EH (cell line): ENCODE measurements at regions not wholly inside any gene's neighbourhood (a gene's known extent, or its start where the extent isn't known, plus 50 kb on each side); places are given as distances from the start of the nearest gene placed in this dataset.

ENCODE experiments used
- DNase-seq: peaks from one replicate; pipeline ENCODE4 v3.0.0-alpha.2; 2015; ENCODE audit warnings: low read depth

GRCh38 chr16:51474414-51475091 lies 323.5 kb upstream of the SALL1 start:
- DNase-seq, result no peak

- peak; percentile 4 for DNase-seq
Observed at GRCh38 chr16:51473091-51473490, 322.0 kb upstream of the SALL1 start.

GRCh38 chr16:51470492-51470891 lies 319.4 kb upstream of the SALL1 start:
- DNase-seq, result no peak

GRCh38 chr16:51464996-51465395 lies 313.9 kb upstream of the SALL1 start:
- peak; percentile 86 for DNase-seq

DNA sequence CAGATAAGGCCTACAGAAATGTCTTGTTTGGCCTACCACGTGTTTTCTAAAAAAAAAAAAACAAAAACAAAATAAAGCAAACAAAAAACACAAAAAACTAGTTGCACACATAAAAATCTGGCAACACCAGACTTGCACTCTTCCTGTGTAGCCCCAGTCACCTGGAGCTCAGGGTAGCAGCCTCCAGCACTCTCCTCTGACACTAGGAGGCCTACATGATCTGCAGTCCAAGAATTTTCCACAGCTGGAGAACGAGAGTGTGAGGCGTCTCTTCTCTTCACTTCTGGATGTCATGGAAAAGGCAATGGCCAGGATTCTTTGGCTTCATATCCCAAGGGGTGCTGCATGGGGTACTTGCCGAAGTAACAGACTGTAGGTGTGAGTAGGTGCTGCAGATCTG lies 310.2 kb upstream of the SALL1 start:
- no peak for DNase-seq

GRCh38 chr16:51458356-51459140 lies 307.5 kb upstream of the SALL1 start:
- no peak for DNase-seq

DNA sequence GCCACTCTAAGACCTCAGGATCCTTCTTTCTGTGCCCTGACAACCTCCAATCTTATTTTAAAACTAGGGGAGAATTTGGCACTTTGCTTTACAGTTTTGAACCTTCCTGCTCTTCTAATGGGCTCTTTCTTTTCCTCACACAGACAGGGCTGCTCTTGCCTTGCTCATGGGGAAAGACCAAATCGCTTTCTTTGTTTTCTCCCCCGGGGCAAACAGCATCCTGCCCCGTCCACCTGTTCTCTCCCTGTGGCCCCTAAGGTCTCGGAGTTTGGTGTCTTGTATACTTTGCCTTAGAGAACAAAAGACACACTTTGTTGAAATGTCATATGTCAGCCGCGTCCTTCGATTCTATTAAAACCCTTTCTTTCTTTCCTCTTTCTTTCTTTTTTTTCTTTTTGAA lies 306.7 kb upstream of the SALL1 start:
- DNase-seq, result no peak

GRCh38 chr16:51455398-51455797 lies 304.3 kb upstream of the SALL1 start:
- DNase-seq, result no peak

- DNase-seq, result no peak
Observed at GRCh38 chr16:51453251-51453650, 302.2 kb upstream of the SALL1 start.

DNA sequence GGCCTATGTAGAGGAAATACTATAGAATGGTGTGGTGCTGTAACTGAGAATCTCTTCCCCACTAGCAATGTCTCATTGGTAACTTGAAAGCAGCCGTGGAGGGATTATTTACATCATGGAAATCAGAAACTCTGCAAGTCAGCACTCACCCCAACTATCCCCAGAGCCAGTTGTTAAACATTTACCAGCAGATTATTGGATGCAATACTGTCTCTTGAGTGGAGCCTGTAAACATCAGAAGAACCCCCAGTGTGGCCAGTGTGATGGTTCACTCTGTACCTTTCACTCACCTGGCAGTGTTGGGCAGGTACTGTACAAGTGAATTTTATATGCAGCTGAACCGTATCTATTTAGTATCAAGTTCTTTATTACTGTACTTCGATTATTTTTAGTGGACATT lies 299.8 kb upstream of the SALL1 start:
- DNase-seq, result no peak

GRCh38 chr16:51450376-51450775 lies 299.3 kb upstream of the SALL1 start:
- DNase-seq, result no peak

DNA sequence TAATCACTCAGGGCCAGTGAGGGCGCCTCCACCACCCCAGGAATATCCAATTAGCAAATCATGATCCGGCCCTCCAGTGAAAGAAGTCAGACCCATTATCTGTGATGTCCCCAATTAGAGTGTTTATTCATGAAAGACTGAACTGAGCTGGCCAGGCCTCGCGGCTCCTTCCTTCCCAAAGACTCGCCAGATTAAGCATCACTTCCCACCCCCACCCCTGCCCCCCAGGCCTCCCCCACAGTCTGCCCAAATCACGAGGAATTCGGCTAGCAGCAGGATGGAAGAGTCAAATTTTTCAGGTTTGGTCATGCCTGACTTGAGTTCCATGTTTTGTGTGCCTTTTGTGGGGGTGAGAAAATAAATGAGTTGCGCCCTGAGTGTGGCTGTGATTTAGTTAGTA lies 298.4 kb upstream of the SALL1 start:
- no peak for DNase-seq

DNA sequence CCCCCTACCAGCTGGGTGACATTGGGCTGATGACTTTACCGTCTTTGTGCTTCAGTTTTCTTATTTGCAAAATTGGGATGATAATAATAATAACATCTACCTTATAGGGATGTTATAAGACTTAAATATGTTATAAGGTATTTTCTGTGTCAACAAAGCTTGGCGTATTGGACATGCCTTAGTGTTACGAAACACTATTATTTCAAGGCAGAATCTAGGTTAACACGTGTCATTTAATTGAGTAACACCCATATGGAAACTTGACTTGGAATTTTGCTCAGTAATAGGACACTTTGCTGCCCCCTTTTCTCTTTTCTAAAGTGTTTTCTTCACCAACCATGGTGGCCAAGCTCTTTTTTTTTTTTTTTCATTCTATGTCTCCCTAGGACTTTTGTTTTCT lies 294.2 kb upstream of the SALL1 start:
- peak; percentile 14 for DNase-seq

DNA sequence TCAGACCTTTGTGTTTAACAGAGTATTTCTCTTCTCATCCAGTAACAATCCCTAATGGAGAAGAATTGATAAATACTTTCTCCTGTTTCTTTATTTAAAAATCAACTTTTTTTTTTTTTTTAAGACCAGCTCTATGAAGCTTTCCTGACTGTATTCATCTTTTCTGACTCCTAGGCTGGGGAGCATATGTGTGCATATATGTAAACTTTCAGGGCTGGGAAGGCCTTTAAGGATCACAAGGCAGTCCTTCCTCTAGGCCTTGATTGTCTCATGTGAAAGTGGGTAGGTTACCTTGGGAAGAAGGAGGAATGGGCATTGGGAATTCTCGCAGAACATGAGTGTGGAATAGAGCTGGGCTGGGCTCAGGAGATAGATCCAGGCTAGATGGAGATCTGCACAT lies 292.9 kb upstream of the SALL1 start:
- DNase-seq, result no peak

- DNase-seq, result no peak
Observed at GRCh38 chr16:51442141-51442870, 291.2 kb upstream of the SALL1 start.

DNA sequence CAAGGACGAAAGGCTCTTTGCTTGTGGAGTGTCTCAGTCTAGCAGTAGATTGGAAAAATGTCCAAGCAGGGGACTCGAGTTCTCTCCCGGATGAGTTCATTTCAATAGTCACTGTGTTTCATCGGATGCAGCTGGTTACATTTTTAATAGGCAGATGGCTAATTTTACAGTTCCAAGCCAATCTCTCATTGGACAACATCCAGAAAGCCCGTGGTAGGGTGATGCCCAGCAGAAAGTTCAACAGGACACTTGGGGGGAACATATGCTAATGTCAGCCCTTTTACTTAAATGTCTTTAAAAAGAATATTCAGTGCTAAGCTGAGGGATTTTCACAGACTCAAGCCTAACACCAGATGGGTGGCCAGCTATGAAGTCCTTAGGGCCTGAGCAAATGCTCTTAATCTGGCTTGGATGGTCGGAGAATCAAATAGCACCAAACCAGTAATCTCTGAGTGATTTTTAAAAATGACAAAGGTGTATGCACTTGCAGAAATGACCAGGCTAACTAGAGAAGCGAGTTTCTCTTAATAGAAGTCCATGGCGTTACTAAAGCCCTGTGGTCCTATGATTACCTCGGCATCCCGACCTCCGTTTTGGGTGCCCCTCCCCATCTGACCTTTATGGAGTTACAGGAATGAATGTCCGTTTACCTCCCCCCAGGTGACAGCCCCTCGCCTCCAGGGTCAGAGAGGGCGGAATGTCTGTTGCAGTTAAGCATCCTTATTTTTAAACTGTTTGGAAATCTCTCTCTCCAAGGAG lies 289.2 kb upstream of the SALL1 start:
- DNase-seq, result peak; percentile 5

- DNase-seq, result no peak
Observed at GRCh38 chr16:51439271-51439670, 288.2 kb upstream of the SALL1 start.

DNA sequence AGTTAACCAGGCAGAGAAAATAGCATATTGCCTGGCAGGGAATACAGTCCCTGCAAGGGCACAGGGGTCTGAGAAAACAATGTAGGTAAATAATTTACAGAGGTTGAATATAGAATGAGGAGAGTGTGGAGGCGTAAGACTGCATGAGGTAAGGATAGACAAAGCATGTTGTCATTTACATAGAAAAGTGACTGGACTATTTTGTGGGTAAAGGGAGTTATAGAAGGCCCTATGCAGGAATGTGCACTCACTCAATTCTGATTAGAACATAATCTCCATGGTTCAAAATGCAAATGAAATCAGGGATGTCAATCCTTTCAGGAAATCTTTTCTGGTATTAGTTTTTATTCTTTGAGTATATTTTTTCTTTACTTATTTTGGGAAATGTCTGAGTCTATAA lies 285.7 kb upstream of the SALL1 start:
- no peak for DNase-seq

- DNase-seq, result no peak
Observed at GRCh38 chr16:51434567-51435198, 283.6 kb upstream of the SALL1 start.

GRCh38 chr16:51433599-51433998 lies 282.5 kb upstream of the SALL1 start:
- no peak for DNase-seq

DNA sequence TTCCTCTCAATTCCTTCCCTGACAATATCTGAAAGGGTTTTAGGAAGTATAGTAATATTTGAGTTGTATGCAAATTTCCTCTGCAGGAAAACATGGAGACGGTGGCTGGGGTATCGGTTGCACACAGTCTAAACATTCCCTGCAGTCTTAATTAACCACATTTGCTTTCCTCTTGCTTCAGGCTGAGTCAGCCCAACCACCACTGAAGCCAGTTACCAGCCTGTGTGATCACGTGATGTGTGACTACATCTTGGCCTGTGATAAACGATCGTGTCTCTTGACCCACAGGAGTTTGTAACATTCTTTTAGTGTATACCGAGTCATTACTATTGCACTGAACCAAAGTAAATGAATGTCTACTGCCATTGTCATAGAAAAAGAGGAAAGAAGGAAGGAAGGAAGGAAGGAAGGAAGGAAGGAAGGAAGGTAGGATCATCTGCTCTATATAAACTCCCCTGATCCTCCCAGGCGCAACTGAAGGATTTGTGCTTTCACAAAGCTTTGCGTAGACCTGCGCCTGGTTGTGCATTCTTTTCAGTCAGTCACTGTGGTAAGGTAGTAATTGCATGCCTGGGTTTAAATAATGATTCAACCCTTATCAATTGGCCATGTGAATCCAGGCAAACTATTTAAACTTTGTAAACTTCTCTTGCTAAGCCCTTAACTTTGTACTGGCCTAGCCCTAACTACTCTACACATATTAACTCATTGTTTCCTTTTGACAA lies 280.6 kb upstream of the SALL1 start:
- DNase-seq, result peak; percentile 99
